Lower lobe of right lung (tissue), 2 donors: ENCODE measurements at regions not wholly inside any gene's neighbourhood (a gene's known extent, or its start where the extent isn't known, plus 50 kb on each side); places are given as distances from the start of the nearest gene placed in this dataset.

Experiments used
- ATAC-seq, 2 donors: fragments of 200-7000 bp; cut with Tn5 transposase; one replicate each; pipeline ENCODE4 v1.9.1; 2020 to 2022; ENCODE audit warnings: mild to moderate bottlenecking in 2 of 2, moderate library complexity in 2 of 2
- DNase-seq: peaks from one replicate; pipeline ENCODE4 v3.0.0-alpha.2; 2020
- H3K27ac ChIP-seq: fragments of 200-600 bp; one replicate; pipeline ENCODE4 v1.8.0; 2022
- H3K27me3 ChIP-seq: fragments of 200-600 bp; one replicate; pipeline ENCODE4 v1.8.0; 2022; ENCODE audit warnings: low read depth
- H3K36me3 ChIP-seq: fragments of 200-600 bp; one replicate; pipeline ENCODE4 v1.8.0; 2022; ENCODE audit warnings: mild to moderate bottlenecking
- H3K4me1 ChIP-seq: fragments of 200-600 bp; one replicate; pipeline ENCODE4 v1.8.0; 2022
- H3K4me3 ChIP-seq: fragments of 200-600 bp; one replicate; pipeline ENCODE4 v1.8.0; 2022; ENCODE audit warnings: mild to moderate bottlenecking
- H3K9me3 ChIP-seq: fragments of 200-600 bp; one replicate; pipeline ENCODE4 v1.8.0; 2022
- intact Hi-C: fragments of 100-400 bp; cut with DNase I; formaldehyde crosslinking; loops from one replicate; pipeline ENCODE4 v1.11.0; 2022
- TF ChIP-seq, protein P1 (sequence below): fragments of 200-600 bp; IDR thresholded peaks from one replicate; pipeline ENCODE4 v1.8.0; 2022; ENCODE audit warnings: antibody characterized with exemption, mild to moderate bottlenecking
- donor health status: DM: no; HTN: yes; CAD: no; lungs with severe emphysema.

DNA sequence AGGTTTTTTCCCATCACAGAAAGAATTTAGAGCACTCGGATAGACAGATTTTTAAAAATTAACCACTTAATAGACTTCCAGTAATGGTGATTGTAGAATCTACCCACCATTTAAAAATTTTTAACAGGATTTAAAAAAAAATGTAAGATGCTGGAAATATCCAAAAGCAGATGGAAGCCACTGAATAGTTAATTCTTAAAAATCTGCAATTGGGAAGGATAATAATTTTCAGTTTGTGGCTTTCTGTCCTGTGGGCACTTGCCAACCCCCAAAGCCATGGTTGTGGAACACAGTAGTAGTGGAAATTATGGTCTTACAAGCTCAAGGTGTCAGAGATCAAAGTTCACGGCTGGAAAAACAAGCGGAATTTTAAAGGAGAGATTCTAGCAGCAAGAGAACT is 101.0 kb upstream of the SP4 start:
- H3K4me3 ChIP-seq = no peak overlapping the region

DNA sequence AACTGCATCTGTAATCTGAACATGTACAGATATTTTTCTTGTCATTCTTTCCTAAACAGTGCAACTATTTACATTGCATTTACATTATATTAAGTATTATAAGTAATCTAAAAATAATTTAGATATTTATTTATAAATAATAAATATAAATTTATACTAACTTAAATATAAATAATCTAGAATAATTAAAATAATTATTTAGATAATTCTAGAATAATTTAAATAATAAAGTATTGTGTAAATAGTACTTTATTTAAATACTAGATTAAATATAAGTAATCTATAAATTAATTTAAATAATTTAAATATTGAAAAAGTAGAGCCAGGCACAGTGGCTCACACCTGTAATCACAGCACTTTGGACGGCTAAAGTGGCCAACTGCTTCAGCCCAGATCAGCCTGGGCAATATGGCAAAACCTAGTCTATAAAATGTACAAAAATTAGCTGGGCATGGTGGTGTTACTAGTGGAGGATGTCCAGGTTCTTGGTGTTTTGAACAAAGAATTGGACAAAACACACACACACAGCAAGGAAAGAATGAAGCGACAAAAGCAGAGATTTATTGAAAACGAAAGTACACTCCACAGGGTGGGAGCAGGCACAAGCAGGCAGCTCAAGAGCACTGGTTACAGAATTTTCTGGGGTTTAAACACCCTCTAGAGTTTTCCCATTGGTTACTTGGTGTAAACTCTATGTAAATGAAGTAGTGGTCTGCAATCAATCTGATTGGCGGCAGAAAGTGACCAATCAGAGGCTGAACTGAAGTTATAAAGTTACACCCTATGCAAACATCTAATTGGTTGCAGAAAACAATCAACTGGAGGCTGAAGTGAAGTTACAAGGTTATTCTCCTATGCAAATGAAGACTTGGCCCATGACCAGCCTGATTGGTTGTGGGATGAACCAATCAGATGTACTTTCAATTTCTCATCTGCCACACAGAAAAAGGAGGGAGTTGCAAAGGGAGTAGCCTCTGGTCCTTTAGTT is 100.2 kb upstream of the SP4 start:
- Histone ChIP-seq H3K27ac (no peak overlapping the region), H3K4me3 (no peak overlapping the region), H3K27me3 (no peaks in the 10 kb centered on the region), H3K9me3 (no peaks in the 10 kb centered on the region), H3K36me3 (no peaks in the 10 kb centered on the region), H3K4me1 (no peaks in the 10 kb centered on the region)
- TF ChIP-seq, protein P1, sequence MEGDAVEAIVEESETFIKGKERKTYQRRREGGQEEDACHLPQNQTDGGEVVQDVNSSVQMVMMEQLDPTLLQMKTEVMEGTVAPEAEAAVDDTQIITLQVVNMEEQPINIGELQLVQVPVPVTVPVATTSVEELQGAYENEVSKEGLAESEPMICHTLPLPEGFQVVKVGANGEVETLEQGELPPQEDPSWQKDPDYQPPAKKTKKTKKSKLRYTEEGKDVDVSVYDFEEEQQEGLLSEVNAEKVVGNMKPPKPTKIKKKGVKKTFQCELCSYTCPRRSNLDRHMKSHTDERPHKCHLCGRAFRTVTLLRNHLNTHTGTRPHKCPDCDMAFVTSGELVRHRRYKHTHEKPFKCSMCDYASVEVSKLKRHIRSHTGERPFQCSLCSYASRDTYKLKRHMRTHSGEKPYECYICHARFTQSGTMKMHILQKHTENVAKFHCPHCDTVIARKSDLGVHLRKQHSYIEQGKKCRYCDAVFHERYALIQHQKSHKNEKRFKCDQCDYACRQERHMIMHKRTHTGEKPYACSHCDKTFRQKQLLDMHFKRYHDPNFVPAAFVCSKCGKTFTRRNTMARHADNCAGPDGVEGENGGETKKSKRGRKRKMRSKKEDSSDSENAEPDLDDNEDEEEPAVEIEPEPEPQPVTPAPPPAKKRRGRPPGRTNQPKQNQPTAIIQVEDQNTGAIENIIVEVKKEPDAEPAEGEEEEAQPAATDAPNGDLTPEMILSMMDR = no peak
- intact Hi-C loops = no loop called here
- no peak for DNase-seq
- ATAC-seq = no peak

More for the DNA sequence above, 101.0 kb upstream of the SP4 start:
- intact Hi-C loops = no loop called here
- no peak for ATAC-seq
- no peak for DNase-seq
- TF ChIP-seq, protein P1 = no peak
- Histone ChIP-seq H3K36me3 (no peaks in the 10 kb centered on the region), H3K4me1 (no peaks in the 10 kb centered on the region), H3K27ac (no peak overlapping the region), H3K9me3 (no peaks in the 10 kb centered on the region), H3K27me3 (no peaks in the 10 kb centered on the region)

DNA sequence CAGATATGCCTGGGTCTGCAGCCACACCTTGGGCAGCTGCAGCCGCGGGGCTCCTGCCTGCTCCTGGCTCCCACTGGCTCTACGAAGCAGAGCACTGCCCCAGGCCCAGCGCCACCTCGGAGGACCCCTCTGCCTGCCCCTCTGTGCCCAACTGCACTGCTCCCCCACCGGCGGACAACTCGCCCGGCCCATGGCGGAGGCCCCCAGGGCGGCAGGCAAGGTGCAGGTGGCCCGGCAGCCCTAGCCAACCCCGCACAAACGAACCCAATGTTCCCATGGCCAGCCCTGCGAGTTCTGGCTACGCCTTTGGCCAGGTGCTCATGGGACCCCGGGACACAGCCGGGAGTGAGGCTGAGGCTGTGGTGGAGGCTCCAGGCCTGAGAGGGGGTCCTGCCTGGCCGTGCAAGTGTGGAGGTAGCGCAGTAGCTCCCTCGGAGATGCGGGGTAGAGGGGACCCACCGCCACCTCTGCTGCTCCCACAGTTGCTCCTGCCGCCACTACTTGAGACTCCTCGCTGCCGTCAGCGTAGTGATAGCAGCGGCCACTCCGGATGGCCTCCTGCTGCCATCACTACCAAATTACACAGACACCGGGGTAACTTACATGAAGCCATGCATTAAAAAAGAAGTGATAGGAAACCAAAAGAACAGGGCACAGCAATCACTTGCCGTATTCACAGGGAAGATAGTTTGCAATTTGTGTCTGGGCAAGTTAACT is 97.3 kb upstream of the SP4 start:
- H3K9me3 ChIP-seq = no peaks in the 10 kb centered on the region
- H3K27ac ChIP-seq = no peak overlapping the region
- TF ChIP-seq, protein P1 = no peak
- no peaks in the 10 kb centered on the region for H3K27me3 ChIP-seq
- peak in 1 of 2 donors; percentile 15 for ATAC-seq
- intact Hi-C loops = no loop called here
- no peaks in the 10 kb centered on the region for H3K4me1 ChIP-seq
- no peak for DNase-seq
- H3K36me3 ChIP-seq = no peaks in the 10 kb centered on the region
- no peak overlapping the region for H3K4me3 ChIP-seq

DNA sequence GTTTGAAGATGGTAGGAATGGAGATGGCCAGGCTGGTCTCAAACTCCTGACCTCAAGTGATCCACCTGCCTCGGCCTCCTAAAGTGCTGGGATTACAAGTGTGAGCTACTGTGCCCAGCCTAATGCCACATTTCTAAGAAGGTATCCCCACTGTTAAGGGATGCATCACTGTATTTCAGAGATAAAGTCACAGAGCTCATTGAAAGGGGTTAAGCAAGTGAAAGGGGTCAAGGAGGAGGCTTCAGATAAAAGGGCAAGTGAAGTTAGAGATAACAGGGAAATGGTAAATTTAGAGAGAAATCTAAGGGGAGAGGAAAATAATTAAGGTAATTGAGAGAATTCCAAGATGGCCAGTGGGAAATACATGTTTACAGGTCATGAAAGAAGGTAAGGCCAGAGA is 93.0 kb upstream of the SP4 start:
- no peaks in the 10 kb centered on the region for H3K36me3 ChIP-seq
- TF ChIP-seq, protein P1 = no peak
- no peaks in the 10 kb centered on the region for H3K4me1 ChIP-seq
- DNase-seq (no peak), ATAC-seq (no peak)
- no peaks in the 10 kb centered on the region for H3K27me3 ChIP-seq
- no peaks in the 10 kb centered on the region for H3K9me3 ChIP-seq
- intact Hi-C loops = no loop called here
- no peak overlapping the region for H3K27ac ChIP-seq
- no peak overlapping the region for H3K4me3 ChIP-seq

DNA sequence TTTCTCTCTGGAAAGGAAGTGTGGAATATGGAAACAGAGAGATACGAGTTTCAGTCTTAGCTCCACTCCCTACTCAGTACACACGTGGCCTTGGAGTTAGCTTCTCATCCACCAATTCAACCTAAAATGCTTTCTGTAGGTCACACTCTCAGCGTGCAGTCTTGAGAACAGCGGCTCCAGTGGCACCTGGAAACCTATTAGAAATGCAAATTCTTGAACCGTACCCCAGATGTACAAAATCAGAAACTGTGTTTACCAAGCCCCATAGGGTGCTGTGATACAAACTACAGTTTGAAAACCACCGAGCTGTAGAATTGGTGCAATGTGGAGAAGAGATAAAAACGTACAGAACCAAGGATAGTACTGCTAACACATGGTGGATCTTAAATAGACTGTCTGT is 91.1 kb upstream of the SP4 start:
- Histone ChIP-seq H3K9me3 (no peaks in the 10 kb centered on the region), H3K4me1 (no peaks in the 10 kb centered on the region), H3K36me3 (no peaks in the 10 kb centered on the region), H3K27ac (no peak overlapping the region), H3K27me3 (no peaks in the 10 kb centered on the region), H3K4me3 (no peak overlapping the region)
- no peak for ATAC-seq
- intact Hi-C loops = no loop called here
- DNase-seq = no peak
- TF ChIP-seq, protein P1 = no peak
